IMR-90 (cell line): ENCODE measurements at regions not wholly inside any gene's neighbourhood (a gene's known extent, or its start where the extent isn't known, plus 50 kb on each side); places are given as distances from the start of the nearest gene placed in this dataset.
"Not testable (repeated sequence)": the region's sequence is repeated elsewhere in the genome, so short reads cannot be mapped to it uniquely, and the experiment has no call there.

Experiments used
- CTCF ChIP-seq: conservative IDR thresholded peaks from 2 replicates; pipeline ENCODE4 v1.5.1; 2012; ENCODE audit warnings: mild to moderate bottlenecking, low read depth, low read length, improper control_type of control experiment
- MXI1 ChIP-seq: IDR thresholded peaks from 2 replicates; pipeline ENCODE4 v1.6.1; 2012; ENCODE audit warnings: low read depth, mild to moderate bottlenecking, low read length, moderate library complexity, borderline replicate concordance

- not testable (repeated sequence) for TF ChIP-seq CTCF, MXI1
Observed at GRCh38 chr18:78438235-78438634, 541.4 kb upstream of the SALL3 start.
